ENCODE measurements at regions not wholly inside any gene's neighbourhood (a gene's known extent, or its start where the extent isn't known, plus 50 kb on each side); places are given as distances from the start of the nearest gene placed in this dataset.
"Not testable (repeated sequence)": the region's sequence is repeated elsewhere in the genome, so short reads cannot be mapped to it uniquely, and the experiment has no call there.

- no peak for FAIRE-seq
These were observed 51.2 kb upstream of the CARD11 start for GRCh38 chr7:3094701-3095445.

- no peak for FAIRE-seq
These were observed 54.1 kb upstream of the CARD11 start for GRCh38 chr7:3097734-3098133.

- FAIRE-seq = no peak
These were observed 58.5 kb upstream of the CARD11 start for GRCh38 chr7:3102159-3102558.

- no peak for FAIRE-seq
These were observed 60.1 kb upstream of the CARD11 start for GRCh38 chr7:3103614-3104398.

GRCh38 chr7:3105856-3106255, 62.2 kb upstream of the CARD11 start:
- FAIRE-seq = no peak

- FAIRE-seq = no peak
These were observed 62.7 kb upstream of the CARD11 start for GRCh38 chr7:3106361-3106826.

GRCh38 chr7:3107228-3107763, 63.6 kb upstream of the CARD11 start:
- FAIRE-seq = no peak

- FAIRE-seq = no peak
These were observed 64.4 kb upstream of the CARD11 start for GRCh38 chr7:3107889-3108570.

GRCh38 chr7:3109311-3109915, 65.7 kb upstream of the CARD11 start:
- FAIRE-seq = no peak

- FAIRE-seq = no peak
These were observed 68.9 kb upstream of the CARD11 start for GRCh38 chr7:3112479-3113134.

GRCh38 chr7:3114917-3115316, 71.2 kb upstream of the CARD11 start:
- FAIRE-seq = no peak

- FAIRE-seq = no peak
These were observed 73.4 kb upstream of the CARD11 start for GRCh38 chr7:3117081-3117480.

- FAIRE-seq = no peak
These were observed 74.0 kb upstream of the CARD11 start for GRCh38 chr7:3117488-3118231.

- FAIRE-seq = not testable (repeated sequence)
These were observed 75.8 kb upstream of the CARD11 start for GRCh38 chr7:3119352-3119927.

- FAIRE-seq = no peak
These were observed 76.3 kb upstream of the CARD11 start for GRCh38 chr7:3119963-3120362.

- no peak for FAIRE-seq
These were observed 76.8 kb upstream of the CARD11 start for GRCh38 chr7:3120513-3120912.

- no peak for FAIRE-seq
These were observed 85.3 kb upstream of the CARD11 start for GRCh38 chr7:3128857-3129490.

GRCh38 chr7:3133811-3134385, 90.2 kb upstream of the CARD11 start:
- FAIRE-seq = no peak

- no peak for FAIRE-seq
These were observed 91.1 kb upstream of the CARD11 start for GRCh38 chr7:3134745-3135144.

- no peak for FAIRE-seq
These were observed 92.0 kb upstream of the CARD11 start for GRCh38 chr7:3135626-3136025.

Data from A204.1 (cell line).